Right lobe of liver (tissue), 6 donors: ENCODE measurements at regions not wholly inside any gene's neighbourhood (a gene's known extent, or its start where the extent isn't known, plus 50 kb on each side); places are given as distances from the start of the nearest gene placed in this dataset.

Experiments
- ATAC-seq, 4 donors: fragments of 200-7000 bp; cut with Tn5 transposase; one replicate each; pipeline ENCODE4 v1.9.1; 2020; ENCODE audit warnings: mild to moderate bottlenecking in 4 of 4, moderate library complexity in 4 of 4
- DNase-seq, 3 donors: peaks; one replicate each; pipeline ENCODE4 v3.0.0-alpha.2; 2020
- H3K27ac ChIP-seq, 3 donors: fragments of 200-600 bp; one replicate each; pipeline ENCODE4 v1.8.0; 2022
- H3K27me3 ChIP-seq, 2 donors: fragments of 200-600 bp; one replicate each; pipeline ENCODE4 v1.8.0; 2022
- H3K36me3 ChIP-seq, 4 donors: fragments of 200-600 bp; sonication (generic) in 1 of 4; one replicate each; pipeline versions ENCODE4 v1.5.1 to v1.8.0; 2017 to 2022; ENCODE audit warnings: control low read depth in 1 of 4
- H3K4me1 ChIP-seq, 4 donors: fragments of 200-600 bp; sonication (generic) in 1 of 4; one replicate each; pipeline versions ENCODE4 v1.5.1 to v1.8.0; 2017 to 2022; ENCODE audit warnings: control low read depth in 1 of 4
- H3K4me3 ChIP-seq, 3 donors: fragments of 200-600 bp; one replicate each; pipeline ENCODE4 v1.8.0; 2022
- H3K9me3 ChIP-seq, 4 donors: fragments of 200-600 bp; sonication (generic) in 1 of 4; one replicate each; pipeline versions ENCODE4 v1.5.1 to v1.8.0; 2017 to 2022; ENCODE audit warnings: control low read depth in 1 of 4
- CTCF ChIP-seq, 4 donors: fragments of 200-600 bp in 3 of 4; fragments of 450-650 bp in 1 of 4; IDR thresholded peaks; one replicate each; pipeline versions ENCODE4 v1.5.1 to v1.8.0; 2016 to 2022; ENCODE audit warnings: antibody characterized with exemption in 4 of 4, mild to moderate bottlenecking in 2 of 4
- POLR2A ChIP-seq: fragments of 450-650 bp; IDR thresholded peaks from one replicate; pipeline ENCODE4 v1.6.1; 2017; ENCODE audit warnings: antibody characterized with exemption, mild to moderate bottlenecking
- WGBS: methylation state at CpG from one replicate; pipeline ENCODE4 v1.1.6; 2018; ENCODE audit warnings: low coverage, low lambda C conversion rate; ENCODE audit not compliant: insufficient coverage; ENCODE audit errors: missing lambda C conversion rate; 5-methylcytosine and 5-hydroxymethylcytosine counted together
- intact Hi-C, 2 donors: fragments of 100-400 bp; cut with DNase I; formaldehyde crosslinking; loops; one replicate each; pipeline versions ENCODE4 v1.11.2 to v1.14.1; 2022
- donor health status: DM: no; HTN: yes; CAD: no.
- donor health status: DM: no; HTN: no; CAD: no.
- donor health status: DM: no; HTN: no; CAD: no.
- donor health status: DM: no; HTN: yes; CAD: no.
- donor health status: DM: no; HTN: yes; CAD: no.

- Histone ChIP-seq H3K9me3 (no peaks in the 10 kb centered on the region), H3K4me1 (no peaks in the 10 kb centered on the region), H3K27ac (no peak overlapping the region), H3K27me3 (no peaks in the 10 kb centered on the region), H3K36me3 (no peaks in the 10 kb centered on the region), H3K4me3 (no peak overlapping the region)
- WGBS: 66% methylated on average over 6 of the region's 7 CpGs
- TF ChIP-seq CTCF (IDR thresholded peaks at IDR 0.05): no peak
- no peak for TF ChIP-seq POLR2A
- intact Hi-C loops: no loop called here
- ATAC-seq (no peak), DNase-seq (no peak)
Measured at GRCh38 chr2:21404827-21405625, 281.3 kb downstream of the TDRD15 start.

GRCh38 chr2:21406386-21406785, 282.6 kb downstream of the TDRD15 start:
- intact Hi-C loops: no loop called here
- DNase-seq (no peak), ATAC-seq (no peak)
- H3K4me1 ChIP-seq: no peaks in the 10 kb centered on the region
- H3K9me3 ChIP-seq: no peaks in the 10 kb centered on the region
- H3K4me3 ChIP-seq: no peak overlapping the region
- no peak for TF ChIP-seq CTCF (IDR thresholded peaks at IDR 0.05)
- no peak for TF ChIP-seq POLR2A
- 100% methylated on average over 1 of the region's 1 CpG for WGBS
- H3K27ac ChIP-seq: no peak overlapping the region
- H3K27me3 ChIP-seq: no peaks in the 10 kb centered on the region
- no peaks in the 10 kb centered on the region for H3K36me3 ChIP-seq

GRCh38 chr2:21406911-21407310, 283.1 kb downstream of the TDRD15 start:
- no peaks in the 10 kb centered on the region for H3K4me1 ChIP-seq
- no peaks in the 10 kb centered on the region for H3K36me3 ChIP-seq
- H3K4me3 ChIP-seq: no peak overlapping the region
- no peak for DNase-seq
- H3K27me3 ChIP-seq: no peaks in the 10 kb centered on the region
- no peaks in the 10 kb centered on the region for H3K9me3 ChIP-seq
- no peak overlapping the region for H3K27ac ChIP-seq
- intact Hi-C loops: no loop called here
- 26% methylated on average over 3 of the region's 3 CpGs for WGBS
- no peak for ATAC-seq
- TF ChIP-seq POLR2A (no peak), CTCF (IDR thresholded peaks at IDR 0.05) (no peak)

- intact Hi-C loops: no loop called here
- Histone ChIP-seq H3K36me3 (no peaks in the 10 kb centered on the region), H3K27me3 (no peaks in the 10 kb centered on the region), H3K4me1 (no peaks in the 10 kb centered on the region), H3K27ac (no peak overlapping the region), H3K4me3 (no peak overlapping the region), H3K9me3 (no peaks in the 10 kb centered on the region)
- no peak for DNase-seq
- TF ChIP-seq CTCF (IDR thresholded peaks at IDR 0.05) (no peak), POLR2A (no peak)
- WGBS: 78% methylated on average over 1 of the region's 1 CpG
- no peak for ATAC-seq
Measured at GRCh38 chr2:21407851-21408250, 284.1 kb downstream of the TDRD15 start.
